ENCODE measurements at regions not wholly inside any gene's neighbourhood (a gene's known extent, or its start where the extent isn't known, plus 50 kb on each side); places are given as distances from the start of the nearest gene placed in this dataset.

DNA sequence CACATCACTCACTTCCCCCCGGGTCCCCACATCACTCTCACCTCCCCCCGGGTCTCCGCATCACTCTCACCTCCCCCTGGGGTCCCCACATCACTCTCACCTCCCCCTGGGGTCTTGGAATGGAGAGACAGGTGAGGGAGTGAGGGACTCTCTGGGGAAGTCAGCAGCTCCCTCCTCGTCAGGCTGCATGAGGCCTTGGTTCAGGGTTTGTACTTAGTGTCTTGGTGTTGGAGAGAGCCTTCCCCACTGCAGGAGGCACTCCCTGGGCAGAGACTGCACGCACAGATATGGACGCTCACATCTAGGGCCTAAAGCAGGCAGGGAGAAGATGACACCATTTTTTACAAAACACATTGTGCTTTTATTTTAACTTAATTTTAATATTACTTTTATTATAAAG lies 56.5 kb upstream of the IRX4 start:
- TF ChIP-seq, protein P1, sequence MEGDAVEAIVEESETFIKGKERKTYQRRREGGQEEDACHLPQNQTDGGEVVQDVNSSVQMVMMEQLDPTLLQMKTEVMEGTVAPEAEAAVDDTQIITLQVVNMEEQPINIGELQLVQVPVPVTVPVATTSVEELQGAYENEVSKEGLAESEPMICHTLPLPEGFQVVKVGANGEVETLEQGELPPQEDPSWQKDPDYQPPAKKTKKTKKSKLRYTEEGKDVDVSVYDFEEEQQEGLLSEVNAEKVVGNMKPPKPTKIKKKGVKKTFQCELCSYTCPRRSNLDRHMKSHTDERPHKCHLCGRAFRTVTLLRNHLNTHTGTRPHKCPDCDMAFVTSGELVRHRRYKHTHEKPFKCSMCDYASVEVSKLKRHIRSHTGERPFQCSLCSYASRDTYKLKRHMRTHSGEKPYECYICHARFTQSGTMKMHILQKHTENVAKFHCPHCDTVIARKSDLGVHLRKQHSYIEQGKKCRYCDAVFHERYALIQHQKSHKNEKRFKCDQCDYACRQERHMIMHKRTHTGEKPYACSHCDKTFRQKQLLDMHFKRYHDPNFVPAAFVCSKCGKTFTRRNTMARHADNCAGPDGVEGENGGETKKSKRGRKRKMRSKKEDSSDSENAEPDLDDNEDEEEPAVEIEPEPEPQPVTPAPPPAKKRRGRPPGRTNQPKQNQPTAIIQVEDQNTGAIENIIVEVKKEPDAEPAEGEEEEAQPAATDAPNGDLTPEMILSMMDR (IDR thresholded peaks at IDR 0.05): no peak
- no peak for TF ChIP-seq ZFX (IDR thresholded peaks at IDR 0.05; ENCODE audit: borderline replicate concordance)
